GM21367 (cell line): ENCODE measurements at regions not wholly inside any gene's neighbourhood (a gene's known extent, or its start where the extent isn't known, plus 50 kb on each side); places are given as distances from the start of the nearest gene placed in this dataset.
"Not testable (repeated sequence)": the region's sequence is repeated elsewhere in the genome, so short reads cannot be mapped to it uniquely, and the experiment has no call there.

ENCODE experiments used
- ATAC-seq: cut with Tn5 transposase; IDR thresholded peaks from one replicate; pipeline ENCODE4 v1.9.1; 2021; ENCODE audit not compliant: unreplicated experiment

DNA sequence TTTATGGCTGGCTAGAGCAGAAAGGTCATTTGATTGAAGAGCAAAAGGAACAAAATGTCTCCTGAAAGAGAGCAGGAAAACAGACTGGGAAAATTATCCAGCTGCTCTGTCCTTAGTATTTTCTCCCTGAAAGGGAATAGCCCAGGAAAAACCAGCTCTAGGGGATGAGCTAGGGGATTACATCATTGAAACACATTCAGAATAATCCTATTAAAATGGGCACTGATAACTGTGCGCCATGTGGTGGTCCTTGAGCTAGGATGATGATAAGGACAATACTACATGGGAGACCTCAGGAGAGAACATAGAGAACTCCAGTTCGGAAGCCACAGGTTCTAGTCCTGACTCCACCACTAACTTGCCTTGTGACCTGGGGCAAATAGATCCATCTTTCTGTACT, 873.8 kb downstream of the TYW1 start:
- ATAC-seq, result no peak

DNA sequence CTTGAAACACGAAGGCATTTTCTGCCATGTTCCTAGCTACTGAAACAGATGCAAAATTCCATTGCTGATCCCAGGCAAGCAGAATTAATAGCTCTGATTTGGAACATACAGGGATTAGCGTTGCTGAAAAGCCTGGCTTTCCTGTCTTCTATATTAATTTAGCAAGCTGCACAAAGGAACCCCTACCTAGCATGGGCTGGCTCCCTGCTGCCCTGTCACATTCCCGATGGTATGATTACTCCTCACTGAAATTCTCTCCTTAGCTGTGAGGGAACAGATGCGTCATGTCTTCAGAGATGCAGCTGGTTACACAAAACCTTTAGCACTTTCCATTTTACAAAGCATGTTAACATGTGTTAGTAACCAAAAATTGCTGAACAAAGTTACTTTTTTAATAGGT, 878.9 kb downstream of the TYW1 start:
- ATAC-seq, result no peak

- ATAC-seq, result no peak
Measured at GRCh38 chr7:67878808-67879207, 882.2 kb downstream of the TYW1 start.

GRCh38 chr7:67882843-67883242, 886.2 kb downstream of the TYW1 start:
- no peak for ATAC-seq

DNA sequence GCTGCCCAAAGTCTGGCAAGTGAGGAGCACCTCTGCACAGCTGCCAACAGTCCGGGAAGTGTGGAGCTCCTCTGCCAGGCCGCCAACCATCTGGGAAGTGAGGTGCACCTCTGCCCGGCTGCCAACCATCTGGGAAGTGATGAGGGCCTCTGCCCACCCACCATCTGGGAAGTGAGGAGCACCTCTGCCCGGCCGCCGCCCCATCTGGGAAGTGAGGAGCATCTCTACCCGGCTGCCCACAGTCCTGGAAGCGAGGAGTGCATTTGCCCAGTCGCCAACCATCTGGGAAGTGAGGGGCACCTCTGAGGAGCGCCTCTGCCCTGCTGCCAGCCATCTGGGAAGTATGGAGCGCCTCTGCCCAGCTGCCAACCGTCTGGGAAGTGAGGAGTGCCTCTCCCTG, 893.7 kb downstream of the TYW1 start:
- no peak for ATAC-seq

- no peak for ATAC-seq
Measured at GRCh38 chr7:67894746-67895145, 898.1 kb downstream of the TYW1 start.

DNA sequence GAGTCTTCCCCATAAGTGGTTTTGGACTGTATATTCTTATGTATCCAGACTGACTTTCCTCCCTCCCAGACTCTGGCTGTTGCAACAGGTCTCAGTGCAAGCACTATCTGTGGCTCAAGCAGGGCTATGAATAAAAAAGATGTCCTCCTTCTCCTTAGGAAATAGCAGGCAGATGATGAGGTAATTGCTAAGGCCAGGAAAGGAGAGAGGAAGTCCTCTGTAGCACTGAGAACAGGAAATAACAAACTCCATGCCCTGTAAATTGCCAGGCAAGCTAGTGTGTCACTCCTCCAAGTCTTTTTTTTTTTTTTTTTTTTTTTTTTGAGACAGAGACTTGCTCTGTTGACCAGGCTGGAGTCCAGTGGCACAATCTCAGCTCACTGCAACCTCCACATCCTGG, 900.1 kb downstream of the TYW1 start:
- no peak for ATAC-seq

- no peak for ATAC-seq
Measured at GRCh38 chr7:67900456-67900855, 903.8 kb downstream of the TYW1 start.

DNA sequence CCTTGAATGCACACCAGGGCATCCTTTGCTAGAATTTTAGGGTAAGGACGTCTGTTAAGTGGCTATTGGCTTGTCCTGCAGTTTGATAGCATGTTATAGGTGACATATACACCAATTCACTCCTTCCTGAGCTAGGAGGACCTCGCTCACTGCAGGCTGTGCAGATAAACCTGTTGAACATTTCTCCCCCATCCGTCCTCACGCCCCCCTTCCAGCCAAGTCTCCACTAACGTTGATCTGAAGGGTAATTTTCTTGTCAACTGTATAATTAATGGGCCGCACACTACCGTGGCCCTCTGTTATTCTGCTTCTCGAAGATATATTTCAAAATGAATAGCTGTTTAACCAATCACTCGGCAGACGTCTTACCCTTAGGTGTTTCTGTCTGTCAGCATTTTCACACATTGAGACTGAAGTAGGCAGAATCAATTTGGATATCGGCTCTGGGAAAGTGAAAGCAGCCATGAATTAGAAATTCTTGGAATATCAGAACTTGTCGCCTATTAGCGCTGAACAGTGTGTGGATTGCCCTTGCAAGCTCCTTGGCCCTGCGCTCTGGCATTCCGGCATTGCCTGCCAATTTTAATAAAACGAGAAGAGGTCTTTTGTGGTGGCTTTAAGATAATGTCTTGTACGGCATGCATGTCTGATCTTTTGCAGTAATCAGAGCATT, 905.3 kb downstream of the TYW1 start:
- ATAC-seq, result no peak

GRCh38 chr7:67907792-67908191, 911.2 kb downstream of the TYW1 start:
- no peak for ATAC-seq

DNA sequence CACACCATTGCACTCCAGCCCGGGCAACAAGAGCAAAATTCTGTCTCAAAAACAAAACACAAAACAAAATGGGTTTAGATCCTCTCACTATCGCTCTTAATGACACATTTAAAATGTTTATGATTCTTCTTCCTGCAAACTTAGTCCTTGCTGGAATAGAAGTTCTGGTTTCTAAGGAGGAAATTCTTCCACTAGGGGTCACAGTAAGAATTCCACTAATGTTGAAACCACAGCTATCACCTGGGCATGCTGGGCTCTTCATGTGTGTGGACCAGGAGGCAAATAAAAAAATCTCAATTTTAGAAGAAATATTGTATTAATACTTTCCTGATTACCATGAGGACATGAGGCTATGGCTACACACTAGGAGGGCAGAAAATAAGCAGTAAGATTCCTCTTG, 915.8 kb downstream of the TYW1 start:
- no peak for ATAC-seq

DNA sequence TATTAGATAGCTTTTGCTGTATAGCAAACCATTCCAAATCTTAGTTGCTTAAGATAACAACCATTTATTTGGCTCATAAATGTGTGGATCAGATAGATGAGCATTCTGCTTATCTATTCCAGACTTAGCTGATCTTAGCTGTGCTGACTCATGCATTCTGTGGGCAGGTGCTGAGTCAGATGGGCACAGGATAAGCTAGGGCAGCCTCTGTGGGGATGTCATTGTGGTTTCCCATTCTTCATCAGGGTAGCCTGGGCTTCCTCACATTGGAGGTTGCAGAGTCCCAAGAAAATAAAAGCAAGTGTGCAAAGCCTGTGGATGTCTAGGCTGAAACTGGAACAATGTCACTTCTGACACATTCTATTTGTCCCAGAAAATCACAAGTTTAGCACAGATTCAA, 917.0 kb downstream of the TYW1 start:
- ATAC-seq, result no peak

- ATAC-seq, result not testable (repeated sequence)
Measured at GRCh38 chr7:67916111-67916510, 919.5 kb downstream of the TYW1 start.

GRCh38 chr7:67916571-67917436, 920.2 kb downstream of the TYW1 start:
- ATAC-seq, result no peak

- ATAC-seq, result no peak
Measured at GRCh38 chr7:67917437-67917755, 920.8 kb downstream of the TYW1 start.

GRCh38 chr7:67918158-67918557, 921.5 kb downstream of the TYW1 start:
- ATAC-seq, result no peak

DNA sequence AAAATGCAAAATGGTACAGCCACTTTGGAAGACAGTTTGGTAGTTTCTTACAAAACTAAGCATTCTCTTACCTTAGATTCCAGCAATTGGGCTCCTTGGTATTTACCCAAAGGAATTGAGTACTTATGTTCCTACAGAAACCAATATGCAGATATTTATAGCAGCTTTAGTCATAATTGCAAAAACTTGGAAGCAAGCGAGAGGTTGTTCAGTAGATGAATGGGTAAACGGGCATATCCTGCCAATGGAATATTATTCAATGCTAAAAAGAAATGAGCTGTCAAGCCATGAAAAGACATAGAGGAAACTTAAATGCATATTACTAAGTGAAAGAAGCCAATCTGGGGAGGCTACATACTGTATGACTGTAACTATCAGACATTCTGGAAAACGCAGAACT, 926.7 kb downstream of the TYW1 start:
- no peak for ATAC-seq

DNA sequence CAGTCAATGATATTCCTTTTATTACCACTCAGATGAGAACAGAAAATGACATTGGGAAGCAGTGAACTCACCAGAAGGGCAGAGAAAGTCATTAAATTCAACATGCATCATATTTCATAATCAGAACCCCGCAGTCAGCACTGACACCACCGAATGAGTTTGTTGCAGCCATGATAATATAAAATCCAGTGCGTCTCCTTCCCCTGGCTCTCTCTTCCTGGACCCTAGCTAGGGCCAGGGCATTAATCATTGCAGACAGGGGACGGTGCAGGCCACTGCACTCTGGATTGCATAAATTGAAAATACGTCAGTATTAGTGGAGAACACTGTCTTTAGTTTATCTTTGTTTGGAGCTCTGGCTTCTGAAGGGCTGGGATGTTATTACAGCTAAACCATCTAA, 931.5 kb downstream of the TYW1 start:
- no peak for ATAC-seq

- not testable (repeated sequence) for ATAC-seq
Measured at GRCh38 chr7:67936447-67936846, 939.8 kb downstream of the TYW1 start.

GRCh38 chr7:67940400-67940799, 943.8 kb downstream of the TYW1 start:
- ATAC-seq, result no peak

- no peak for ATAC-seq
Measured at GRCh38 chr7:67947191-67947590, 950.6 kb downstream of the TYW1 start.

GRCh38 chr7:67947646-67948045, 951.0 kb downstream of the TYW1 start:
- no peak for ATAC-seq
